Uterus (tissue), 2 donors: ENCODE measurements at regions not wholly inside any gene's neighbourhood (a gene's known extent, or its start where the extent isn't known, plus 50 kb on each side); places are given as distances from the start of the nearest gene placed in this dataset.

ENCODE experiments used
- POLR2A ChIP-seq, 2 donors: fragments of 450-650 bp; IDR thresholded peaks; one replicate each; pipeline ENCODE4 v1.6.1; 2016; ENCODE audit warnings: antibody characterized with exemption in 2 of 2, mild to moderate bottlenecking in 1 of 2, moderate library complexity in 1 of 2
- TF ChIP-seq, protein P1 (sequence below), 4 experiments: fragments of 200-600 bp in 2 of 4; fragments of 450-650 bp in 2 of 4; sonication (generic) in 2 of 4; IDR thresholded peaks; one replicate each; pipeline ENCODE4 v1.5.1; 2016 to 2019; ENCODE audit warnings: antibody characterized with exemption in 4 of 4, mild to moderate bottlenecking in 2 of 4, moderate library complexity in 1 of 4

DNA sequence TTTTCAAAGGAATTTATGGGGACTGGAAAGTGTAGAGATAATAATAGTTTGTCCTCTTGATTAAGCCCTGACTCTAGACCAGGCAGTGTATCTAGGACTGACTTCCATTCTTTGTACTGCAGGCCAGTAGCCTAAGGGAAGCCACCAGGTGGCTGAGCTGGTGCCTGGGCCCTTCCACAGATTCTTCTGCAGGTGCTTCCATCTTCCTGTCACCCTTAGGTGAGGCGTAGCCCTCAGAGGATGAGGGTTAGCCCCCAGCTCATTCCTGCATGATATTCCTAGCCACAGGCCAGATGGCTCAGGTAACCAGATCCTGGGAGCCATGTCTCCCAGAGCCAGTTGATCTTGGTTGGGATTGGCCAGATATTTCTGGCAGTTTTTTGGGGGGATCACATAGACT, 169.0 kb upstream of the IL12A start:
- TF ChIP-seq, protein P1, sequence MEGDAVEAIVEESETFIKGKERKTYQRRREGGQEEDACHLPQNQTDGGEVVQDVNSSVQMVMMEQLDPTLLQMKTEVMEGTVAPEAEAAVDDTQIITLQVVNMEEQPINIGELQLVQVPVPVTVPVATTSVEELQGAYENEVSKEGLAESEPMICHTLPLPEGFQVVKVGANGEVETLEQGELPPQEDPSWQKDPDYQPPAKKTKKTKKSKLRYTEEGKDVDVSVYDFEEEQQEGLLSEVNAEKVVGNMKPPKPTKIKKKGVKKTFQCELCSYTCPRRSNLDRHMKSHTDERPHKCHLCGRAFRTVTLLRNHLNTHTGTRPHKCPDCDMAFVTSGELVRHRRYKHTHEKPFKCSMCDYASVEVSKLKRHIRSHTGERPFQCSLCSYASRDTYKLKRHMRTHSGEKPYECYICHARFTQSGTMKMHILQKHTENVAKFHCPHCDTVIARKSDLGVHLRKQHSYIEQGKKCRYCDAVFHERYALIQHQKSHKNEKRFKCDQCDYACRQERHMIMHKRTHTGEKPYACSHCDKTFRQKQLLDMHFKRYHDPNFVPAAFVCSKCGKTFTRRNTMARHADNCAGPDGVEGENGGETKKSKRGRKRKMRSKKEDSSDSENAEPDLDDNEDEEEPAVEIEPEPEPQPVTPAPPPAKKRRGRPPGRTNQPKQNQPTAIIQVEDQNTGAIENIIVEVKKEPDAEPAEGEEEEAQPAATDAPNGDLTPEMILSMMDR (IDR thresholded peaks at IDR 0.05): no peak
- TF ChIP-seq POLR2A (IDR thresholded peaks at IDR 0.05): no peak
